ENCODE measurements at regions not wholly inside any gene's neighbourhood (a gene's known extent, or its start where the extent isn't known, plus 50 kb on each side); places are given as distances from the start of the nearest gene placed in this dataset.

- TF ChIP-seq, protein P1, sequence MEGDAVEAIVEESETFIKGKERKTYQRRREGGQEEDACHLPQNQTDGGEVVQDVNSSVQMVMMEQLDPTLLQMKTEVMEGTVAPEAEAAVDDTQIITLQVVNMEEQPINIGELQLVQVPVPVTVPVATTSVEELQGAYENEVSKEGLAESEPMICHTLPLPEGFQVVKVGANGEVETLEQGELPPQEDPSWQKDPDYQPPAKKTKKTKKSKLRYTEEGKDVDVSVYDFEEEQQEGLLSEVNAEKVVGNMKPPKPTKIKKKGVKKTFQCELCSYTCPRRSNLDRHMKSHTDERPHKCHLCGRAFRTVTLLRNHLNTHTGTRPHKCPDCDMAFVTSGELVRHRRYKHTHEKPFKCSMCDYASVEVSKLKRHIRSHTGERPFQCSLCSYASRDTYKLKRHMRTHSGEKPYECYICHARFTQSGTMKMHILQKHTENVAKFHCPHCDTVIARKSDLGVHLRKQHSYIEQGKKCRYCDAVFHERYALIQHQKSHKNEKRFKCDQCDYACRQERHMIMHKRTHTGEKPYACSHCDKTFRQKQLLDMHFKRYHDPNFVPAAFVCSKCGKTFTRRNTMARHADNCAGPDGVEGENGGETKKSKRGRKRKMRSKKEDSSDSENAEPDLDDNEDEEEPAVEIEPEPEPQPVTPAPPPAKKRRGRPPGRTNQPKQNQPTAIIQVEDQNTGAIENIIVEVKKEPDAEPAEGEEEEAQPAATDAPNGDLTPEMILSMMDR (IDR thresholded peaks at IDR 0.05): no peak
- H3K27me3 ChIP-seq (ENCODE audit: control insufficient read depth, insufficient read depth, low read length): no peaks in the 10 kb centered on the region
- no peaks in the 10 kb centered on the region for H3K36me3 ChIP-seq (ENCODE audit: control insufficient read depth, insufficient read depth, low read length)
- no peak overlapping the region for H3K4me3 ChIP-seq (ENCODE audit: low read depth, low read length)
- H3K4me1 ChIP-seq: no peaks in the 10 kb centered on the region
- no peaks in the 10 kb centered on the region for H3K79me2 ChIP-seq
- no peak overlapping the region for H3K4me2 ChIP-seq (ENCODE audit: low read length)
- H3K9me3 ChIP-seq (ENCODE audit: control insufficient read depth, low read length): no peaks in the 10 kb centered on the region
- no peak overlapping the region for H3K27ac ChIP-seq
- H2AFZ ChIP-seq: no peak overlapping the region
- H3K9ac ChIP-seq: no peak overlapping the region
Measured at GRCh38 chr6:51550243-51550642, 537.2 kb downstream of the PKHD1 start.

GRCh38 chr6:51552435-51552834 lies 535.0 kb downstream of the PKHD1 start:
- no peaks in the 10 kb centered on the region for H3K9me3 ChIP-seq (ENCODE audit: control insufficient read depth, low read length)
- TF ChIP-seq, protein P1 (IDR thresholded peaks at IDR 0.05): no peak
- no peak overlapping the region for H2AFZ ChIP-seq
- no peaks in the 10 kb centered on the region for H3K79me2 ChIP-seq
- H3K27ac ChIP-seq: no peak overlapping the region
- H3K27me3 ChIP-seq (ENCODE audit: control insufficient read depth, insufficient read depth, low read length): no peaks in the 10 kb centered on the region
- no peak overlapping the region for H3K9ac ChIP-seq
- no peaks in the 10 kb centered on the region for H3K36me3 ChIP-seq (ENCODE audit: control insufficient read depth, insufficient read depth, low read length)
- H3K4me2 ChIP-seq (ENCODE audit: low read length): no peak overlapping the region
- H3K4me1 ChIP-seq: no peaks in the 10 kb centered on the region
- no peak overlapping the region for H3K4me3 ChIP-seq (ENCODE audit: low read depth, low read length)

- no peaks in the 10 kb centered on the region for H3K79me2 ChIP-seq
- TF ChIP-seq, protein P1 (IDR thresholded peaks at IDR 0.05): no peak
- no peaks in the 10 kb centered on the region for H3K9me3 ChIP-seq (ENCODE audit: control insufficient read depth, low read length)
- H3K4me3 ChIP-seq (ENCODE audit: low read depth, low read length): no peak overlapping the region
- no peak overlapping the region for H2AFZ ChIP-seq
- no peak overlapping the region for H3K27ac ChIP-seq
- H3K4me1 ChIP-seq: no peaks in the 10 kb centered on the region
- no peaks in the 10 kb centered on the region for H3K36me3 ChIP-seq (ENCODE audit: control insufficient read depth, insufficient read depth, low read length)
- H3K4me2 ChIP-seq (ENCODE audit: low read length): no peak overlapping the region
- no peaks in the 10 kb centered on the region for H3K27me3 ChIP-seq (ENCODE audit: control insufficient read depth, insufficient read depth, low read length)
- no peak overlapping the region for H3K9ac ChIP-seq
Measured at GRCh38 chr6:51553246-51554015, 534.0 kb downstream of the PKHD1 start.

GRCh38 chr6:51554029-51554428 lies 533.4 kb downstream of the PKHD1 start:
- Histone ChIP-seq H3K4me1 (no peaks in the 10 kb centered on the region), H3K27ac (no peak overlapping the region), H3K9ac (no peak overlapping the region), H2AFZ (no peak overlapping the region), H3K79me2 (no peaks in the 10 kb centered on the region), H3K9me3 (ENCODE audit: control insufficient read depth, low read length) (no peaks in the 10 kb centered on the region), H3K4me2 (ENCODE audit: low read length) (no peak overlapping the region), H3K4me3 (ENCODE audit: low read depth, low read length) (no peak overlapping the region), H3K27me3 (ENCODE audit: control insufficient read depth, insufficient read depth, low read length) (no peaks in the 10 kb centered on the region), H3K36me3 (ENCODE audit: control insufficient read depth, insufficient read depth, low read length) (no peaks in the 10 kb centered on the region)
- TF ChIP-seq, protein P1 (IDR thresholded peaks at IDR 0.05): no peak

- no peaks in the 10 kb centered on the region for H3K79me2 ChIP-seq
- no peaks in the 10 kb centered on the region for H3K9me3 ChIP-seq (ENCODE audit: control insufficient read depth, low read length)
- no peak overlapping the region for H3K9ac ChIP-seq
- TF ChIP-seq, protein P1 (IDR thresholded peaks at IDR 0.05): no peak
- no peak overlapping the region for H3K27ac ChIP-seq
- H2AFZ ChIP-seq: no peak overlapping the region
- H3K36me3 ChIP-seq (ENCODE audit: control insufficient read depth, insufficient read depth, low read length): no peaks in the 10 kb centered on the region
- H3K4me3 ChIP-seq (ENCODE audit: low read depth, low read length): no peak overlapping the region
- H3K4me2 ChIP-seq (ENCODE audit: low read length): no peak overlapping the region
- H3K27me3 ChIP-seq (ENCODE audit: control insufficient read depth, insufficient read depth, low read length): no peaks in the 10 kb centered on the region
- no peaks in the 10 kb centered on the region for H3K4me1 ChIP-seq
Measured at GRCh38 chr6:51559059-51559458, 528.4 kb downstream of the PKHD1 start.

Measured in parathyroid adenoma (tissue), 2 donors.